WI38 (cell line): ENCODE measurements at regions not wholly inside any gene's neighbourhood (a gene's known extent, or its start where the extent isn't known, plus 50 kb on each side); places are given as distances from the start of the nearest gene placed in this dataset.

Experiments used
- H3K4me3 ChIP-seq: 2 replicates; pipeline ENCODE4 v1.5.1; 2011; ENCODE audit warnings: low read depth, mild to moderate bottlenecking, control low read depth, low read length
- TF ChIP-seq, protein P1 (sequence below): IDR thresholded peaks from 2 replicates; pipeline ENCODE4 v1.5.1; 2012; ENCODE audit warnings: low read depth, mild to moderate bottlenecking, control low read depth, low read length

DNA sequence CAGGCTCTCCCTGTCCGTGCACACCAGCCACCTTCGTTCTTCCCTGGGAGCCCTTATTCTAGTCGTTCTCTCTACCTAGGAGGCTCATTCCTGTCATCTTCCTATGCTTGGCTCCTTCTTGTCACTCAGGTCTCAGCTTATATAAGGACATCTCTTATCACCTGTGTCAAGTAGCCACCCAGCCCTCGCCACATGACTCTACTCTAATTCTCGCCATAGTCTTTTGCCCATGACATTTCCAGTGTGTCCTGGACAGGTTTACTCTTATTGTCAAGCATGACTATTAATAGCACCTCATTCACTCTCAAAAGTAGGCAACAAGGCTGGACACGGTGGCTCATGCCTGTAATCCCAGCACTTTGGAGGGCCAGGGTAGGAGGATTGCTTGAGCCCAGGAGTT lies 175.7 kb upstream of the NUDT4 start:
- TF ChIP-seq, protein P1, sequence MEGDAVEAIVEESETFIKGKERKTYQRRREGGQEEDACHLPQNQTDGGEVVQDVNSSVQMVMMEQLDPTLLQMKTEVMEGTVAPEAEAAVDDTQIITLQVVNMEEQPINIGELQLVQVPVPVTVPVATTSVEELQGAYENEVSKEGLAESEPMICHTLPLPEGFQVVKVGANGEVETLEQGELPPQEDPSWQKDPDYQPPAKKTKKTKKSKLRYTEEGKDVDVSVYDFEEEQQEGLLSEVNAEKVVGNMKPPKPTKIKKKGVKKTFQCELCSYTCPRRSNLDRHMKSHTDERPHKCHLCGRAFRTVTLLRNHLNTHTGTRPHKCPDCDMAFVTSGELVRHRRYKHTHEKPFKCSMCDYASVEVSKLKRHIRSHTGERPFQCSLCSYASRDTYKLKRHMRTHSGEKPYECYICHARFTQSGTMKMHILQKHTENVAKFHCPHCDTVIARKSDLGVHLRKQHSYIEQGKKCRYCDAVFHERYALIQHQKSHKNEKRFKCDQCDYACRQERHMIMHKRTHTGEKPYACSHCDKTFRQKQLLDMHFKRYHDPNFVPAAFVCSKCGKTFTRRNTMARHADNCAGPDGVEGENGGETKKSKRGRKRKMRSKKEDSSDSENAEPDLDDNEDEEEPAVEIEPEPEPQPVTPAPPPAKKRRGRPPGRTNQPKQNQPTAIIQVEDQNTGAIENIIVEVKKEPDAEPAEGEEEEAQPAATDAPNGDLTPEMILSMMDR: no peak

DNA sequence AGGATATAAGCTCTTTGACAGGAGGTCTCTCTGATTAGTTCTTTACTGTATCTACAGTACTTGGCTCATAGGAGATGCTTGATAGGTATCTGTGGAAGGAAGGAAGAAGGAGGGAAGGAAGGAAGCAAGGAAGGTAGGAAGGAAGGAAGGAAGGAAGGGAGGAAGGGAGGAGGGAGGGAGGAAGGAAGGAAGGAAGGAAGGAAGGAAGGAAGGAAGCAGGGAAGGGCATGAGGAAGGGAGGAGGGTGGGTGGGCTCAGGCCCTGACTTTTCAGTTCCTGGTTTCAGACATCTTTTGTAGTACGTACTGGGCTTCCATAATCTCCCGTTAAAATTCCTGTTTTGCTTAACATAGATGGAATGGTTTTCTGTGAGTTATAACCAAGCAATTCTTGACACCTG lies 175.0 kb upstream of the NUDT4 start:
- TF ChIP-seq, protein P1: no peak
- H3K4me3 ChIP-seq: no peak overlapping the region

More for the DNA sequence above, 175.7 kb upstream of the NUDT4 start:
- no peak overlapping the region for H3K4me3 ChIP-seq

DNA sequence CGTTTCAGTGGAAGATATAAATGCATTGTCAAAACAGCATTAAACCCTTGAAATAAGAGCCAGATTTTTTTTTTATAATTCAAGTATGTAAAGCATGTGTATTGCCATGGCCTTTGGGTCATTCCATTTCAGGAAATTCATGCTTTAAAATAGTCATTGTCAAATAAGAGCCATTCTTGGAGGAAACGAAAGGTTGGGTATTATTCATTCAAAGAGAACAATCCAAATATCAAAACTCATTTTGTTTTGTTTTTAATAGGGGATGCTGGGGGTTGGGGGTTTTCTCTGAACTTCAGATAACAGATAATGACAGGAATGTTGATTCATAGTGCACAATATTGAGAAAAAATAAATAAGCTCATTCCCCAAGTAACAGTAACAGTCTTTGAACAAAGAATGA lies 174.4 kb upstream of the NUDT4 start:
- TF ChIP-seq, protein P1: no peak
- H3K4me3 ChIP-seq: no peak overlapping the region

DNA sequence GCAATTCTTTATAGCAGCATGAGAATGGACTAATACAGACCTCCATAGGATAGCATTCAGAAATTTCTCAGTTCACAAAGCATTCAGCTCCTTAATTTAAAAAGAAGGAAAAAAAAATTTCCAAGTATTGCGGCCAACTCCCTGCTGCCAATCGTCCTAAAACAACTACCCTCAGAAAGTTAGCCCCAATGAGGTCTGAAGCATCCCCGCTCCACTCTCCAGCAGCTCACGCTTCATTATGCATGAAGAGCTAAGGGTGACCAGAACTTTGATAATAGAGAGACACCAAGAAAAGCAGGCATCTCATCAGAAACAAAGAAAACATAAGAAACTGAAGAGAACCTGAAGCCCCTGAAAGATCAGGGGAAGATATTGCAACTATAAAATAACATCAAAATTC lies 172.8 kb upstream of the NUDT4 start:
- no peak overlapping the region for H3K4me3 ChIP-seq
- TF ChIP-seq, protein P1: no peak

DNA sequence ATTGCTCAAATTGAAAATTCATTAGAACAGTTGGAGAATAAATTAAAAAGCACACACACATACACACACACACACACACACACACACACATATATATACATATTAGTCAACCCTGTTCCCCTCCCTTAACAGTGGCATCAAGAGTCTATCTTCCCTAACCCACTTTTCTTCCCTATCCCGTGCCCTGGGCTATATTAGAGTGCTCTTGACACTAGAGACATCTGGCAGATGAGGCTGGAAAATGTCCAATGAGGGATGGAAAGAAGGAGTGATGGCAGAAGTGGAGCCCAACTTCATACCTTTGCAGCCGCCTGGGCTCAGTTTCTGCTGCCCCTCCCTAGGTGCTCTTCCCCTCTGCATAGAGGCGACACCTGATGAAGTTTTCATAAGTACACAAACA lies 172.4 kb upstream of the NUDT4 start:
- no peak overlapping the region for H3K4me3 ChIP-seq
- TF ChIP-seq, protein P1: no peak

DNA sequence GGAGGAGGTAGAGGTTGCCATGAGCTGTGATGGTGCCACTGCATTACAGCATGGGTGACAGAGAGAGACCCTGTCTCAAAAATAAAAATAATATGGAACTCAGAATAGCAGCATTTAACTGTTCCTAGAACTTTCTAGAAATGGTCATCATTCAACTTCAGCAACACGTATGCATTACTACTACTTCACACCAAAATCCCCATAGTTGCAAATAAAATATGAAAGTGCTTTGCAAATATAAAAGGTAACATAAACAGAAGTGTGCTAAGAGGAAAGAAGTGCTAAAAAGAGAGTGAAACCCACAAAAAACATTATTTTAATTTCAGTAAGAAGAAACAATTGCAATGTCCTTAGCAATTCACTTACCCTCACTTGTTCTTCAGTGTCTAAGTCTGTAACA lies 169.7 kb upstream of the NUDT4 start:
- TF ChIP-seq, protein P1: no peak
- no peak overlapping the region for H3K4me3 ChIP-seq

DNA sequence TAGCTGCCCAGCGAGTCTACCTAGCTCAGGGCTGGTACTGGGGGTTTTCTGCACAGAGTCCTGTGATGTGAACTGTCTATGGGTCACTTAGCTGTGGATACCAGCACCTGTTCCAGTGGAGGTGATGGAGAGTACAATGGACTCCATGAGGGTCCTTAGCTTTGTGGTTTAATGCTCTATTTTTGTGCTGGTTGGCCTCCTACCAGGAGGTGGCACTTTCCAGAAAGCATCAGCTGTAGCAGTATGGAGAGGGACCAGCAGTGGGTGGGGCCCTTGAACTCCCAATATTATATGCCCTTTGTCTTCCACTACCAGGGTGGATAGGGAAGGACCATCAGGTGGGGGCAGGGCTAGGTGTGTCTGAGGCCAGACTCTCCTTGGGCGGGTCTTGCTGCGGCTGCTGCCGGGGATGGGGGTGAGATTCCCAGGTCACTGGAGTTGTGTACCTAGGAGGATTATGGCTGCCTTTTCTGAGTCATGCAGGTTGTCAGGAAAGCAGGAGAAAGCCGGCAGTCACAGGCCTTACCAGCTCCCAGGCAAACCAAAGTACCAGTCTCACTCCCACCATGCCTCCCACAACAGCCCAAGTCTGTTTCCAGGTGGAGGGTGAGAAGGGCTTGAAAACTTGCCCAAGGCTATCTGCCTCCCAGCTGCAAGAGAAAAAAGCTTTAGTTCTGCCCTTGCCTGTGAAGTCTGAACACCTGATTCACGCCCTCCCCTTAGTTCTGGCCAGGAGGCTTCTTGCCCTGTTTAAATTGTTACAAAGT lies 163.0 kb upstream of the NUDT4 start:
- H3K4me3 ChIP-seq: no peak overlapping the region
- TF ChIP-seq, protein P1: no peak
